DMS114 treated with DMSO at 0.1 percent for 48 hours (cell line): ENCODE measurements at regions not wholly inside any gene's neighbourhood (a gene's known extent, or its start where the extent isn't known, plus 50 kb on each side); places are given as distances from the start of the nearest gene placed in this dataset.

Experiments
- DNase-seq: peaks from one replicate; lab custom pipeline; 2025; ENCODE audit not compliant: unreplicated experiment; lab: John Stamatoyannopoulos, UW

GRCh38 chr2:14220101-14220500 is 412.4 kb upstream of the LRATD1 start:
- no peak for DNase-seq

GRCh38 chr2:14221466-14221865 is 411.1 kb upstream of the LRATD1 start:
- DNase-seq, result no peak

- no peak for DNase-seq
Measured at GRCh38 chr2:14223576-14223975, 408.9 kb upstream of the LRATD1 start.

GRCh38 chr2:14231391-14231898 is 401.1 kb upstream of the LRATD1 start:
- DNase-seq, result no peak

- DNase-seq, result no peak
Measured at GRCh38 chr2:14232217-14232616, 400.3 kb upstream of the LRATD1 start.

GRCh38 chr2:14234911-14235310 is 397.6 kb upstream of the LRATD1 start:
- no peak for DNase-seq

- DNase-seq, result no peak
Measured at GRCh38 chr2:14235667-14236066, 396.9 kb upstream of the LRATD1 start.

- no peak for DNase-seq
Measured at GRCh38 chr2:14237902-14238301, 394.6 kb upstream of the LRATD1 start.

- DNase-seq, result no peak
Measured at GRCh38 chr2:14239605-14240004, 392.9 kb upstream of the LRATD1 start.

- DNase-seq, result no peak
Measured at GRCh38 chr2:14240868-14241267, 391.6 kb upstream of the LRATD1 start.

DNA sequence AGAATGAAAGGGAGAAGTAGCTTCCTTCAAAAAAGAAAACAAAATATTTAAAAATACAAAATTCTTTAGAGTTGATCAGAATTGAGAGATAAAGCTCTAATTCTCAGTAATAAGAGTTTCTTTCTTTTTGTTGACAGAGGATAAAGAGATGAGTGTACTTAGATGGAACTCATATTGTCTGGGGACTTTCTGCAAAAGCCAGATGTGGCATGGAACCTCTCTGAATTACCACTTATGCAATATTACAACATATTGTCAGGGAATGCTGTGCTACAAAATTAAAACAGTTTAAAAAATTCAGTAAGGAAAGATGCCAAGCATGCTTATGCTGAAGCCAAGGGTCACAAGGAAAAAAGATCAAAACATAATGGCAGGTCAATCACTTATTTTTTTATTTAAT is 386.6 kb upstream of the LRATD1 start:
- DNase-seq, result no peak

DNA sequence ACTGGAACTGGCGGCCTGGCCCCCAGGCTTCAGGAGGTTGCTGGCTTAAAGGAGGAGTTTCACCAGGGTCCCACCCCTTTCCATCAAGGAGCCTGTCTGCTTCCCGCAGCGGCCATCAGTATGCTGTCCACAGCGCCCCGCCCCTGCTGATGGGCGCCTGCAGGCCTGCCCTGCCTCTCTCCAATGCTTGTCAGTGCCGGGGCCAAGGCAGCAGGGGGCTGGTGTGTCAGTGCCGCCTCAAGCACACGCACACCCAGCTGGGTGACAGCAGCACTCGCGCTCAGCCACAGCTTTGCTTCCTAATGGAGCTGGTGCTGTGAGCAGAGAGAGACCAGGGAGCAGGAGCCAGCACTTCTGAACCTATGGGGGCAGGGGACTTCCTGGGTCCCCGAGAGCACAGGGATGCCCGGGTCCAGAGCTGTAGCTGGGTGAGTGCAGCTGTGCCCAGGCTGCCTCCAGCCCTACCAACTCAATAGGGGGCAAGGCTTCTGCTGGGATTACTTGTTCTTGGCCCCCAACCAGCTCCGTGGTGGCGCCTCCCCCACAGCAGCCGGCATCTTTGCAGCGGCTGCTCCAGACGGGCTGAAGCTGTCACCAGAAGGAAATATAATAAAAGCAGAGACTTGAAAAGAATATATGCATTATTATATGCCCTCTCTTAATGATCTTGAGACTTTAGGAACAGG is 377.2 kb upstream of the LRATD1 start:
- no peak for DNase-seq

GRCh38 chr2:14256890-14257289 is 375.6 kb upstream of the LRATD1 start:
- DNase-seq, result no peak

DNA sequence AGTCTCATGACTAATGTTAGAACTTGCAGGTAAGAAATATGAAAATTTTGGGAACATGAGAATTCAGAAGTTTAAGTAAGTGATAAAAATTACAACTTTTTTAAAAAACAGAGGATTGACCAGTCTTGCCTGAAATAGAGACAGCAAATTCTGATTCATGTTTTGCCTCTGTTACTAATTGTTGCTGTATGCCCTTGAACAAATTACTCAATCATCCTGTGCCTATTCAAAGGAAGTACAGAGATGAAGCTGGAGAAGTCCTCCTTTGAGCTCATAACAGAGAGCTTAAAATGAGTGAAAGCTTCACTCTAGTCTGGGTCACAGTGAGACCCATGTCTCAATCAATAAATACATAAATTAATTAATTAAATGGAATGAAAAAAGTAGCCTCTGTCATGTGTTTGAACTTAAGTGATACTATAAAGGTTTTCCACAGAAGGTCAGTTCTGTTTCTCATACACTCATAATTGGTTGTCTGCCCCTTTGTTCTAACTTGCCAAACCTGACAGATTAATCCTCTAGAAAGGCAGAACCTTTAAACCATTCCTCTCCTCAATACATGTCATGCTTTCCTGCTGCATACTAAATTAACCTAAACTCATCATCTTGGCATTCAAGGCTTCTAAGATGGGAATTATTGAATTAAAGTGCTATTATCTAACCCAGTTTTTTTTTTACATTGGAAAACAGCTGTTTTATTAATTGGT is 374.6 kb upstream of the LRATD1 start:
- no peak for DNase-seq

DNA sequence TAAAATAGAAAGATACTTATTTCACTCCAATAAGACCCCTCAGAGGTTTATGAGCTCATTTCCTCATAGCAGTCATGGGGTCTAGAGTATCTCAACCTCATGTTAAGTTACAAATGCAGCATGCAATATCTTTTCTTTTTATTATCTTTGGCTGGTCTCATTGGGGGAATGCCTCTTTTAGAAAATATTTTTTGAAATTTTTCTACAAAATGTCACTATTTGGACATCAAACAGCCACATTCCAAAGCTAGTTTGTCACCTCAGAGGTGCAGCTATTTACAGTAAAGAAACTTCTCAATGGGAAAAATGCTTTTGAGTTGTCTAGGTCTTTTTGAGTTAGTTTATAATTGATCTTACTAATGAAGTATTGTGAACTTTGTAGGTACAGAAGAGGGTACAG is 370.7 kb upstream of the LRATD1 start:
- DNase-seq, result no peak

GRCh38 chr2:14263053-14263452 is 369.5 kb upstream of the LRATD1 start:
- DNase-seq, result no peak

DNA sequence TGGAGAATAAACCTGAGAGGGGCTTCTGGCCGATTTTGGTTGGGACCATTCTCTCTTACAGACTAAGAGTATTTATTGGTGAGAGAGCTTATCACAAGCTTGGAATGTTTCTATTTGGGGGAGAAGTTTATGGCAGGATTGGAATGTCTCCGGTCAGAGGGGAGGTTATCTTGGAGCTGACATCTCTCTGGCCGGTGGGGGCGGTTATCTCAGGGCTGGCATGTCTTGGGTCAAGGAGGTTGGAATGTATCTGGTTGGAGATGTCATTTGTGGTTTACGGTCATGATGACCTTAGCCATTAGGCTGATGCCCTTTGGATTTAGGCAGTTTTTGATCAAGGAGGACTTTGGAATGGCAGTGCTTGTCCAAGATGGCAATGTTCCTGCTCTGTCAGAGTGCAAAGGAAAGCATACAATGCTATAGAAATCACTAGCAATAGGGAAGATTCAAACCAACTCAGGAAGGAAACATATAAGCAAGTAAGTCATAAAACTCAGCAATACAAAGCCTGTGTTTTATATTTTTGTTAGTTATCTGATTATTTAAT is 362.4 kb upstream of the LRATD1 start:
- DNase-seq, result no peak

GRCh38 chr2:14272396-14273075 is 360.0 kb upstream of the LRATD1 start:
- no peak for DNase-seq

DNA sequence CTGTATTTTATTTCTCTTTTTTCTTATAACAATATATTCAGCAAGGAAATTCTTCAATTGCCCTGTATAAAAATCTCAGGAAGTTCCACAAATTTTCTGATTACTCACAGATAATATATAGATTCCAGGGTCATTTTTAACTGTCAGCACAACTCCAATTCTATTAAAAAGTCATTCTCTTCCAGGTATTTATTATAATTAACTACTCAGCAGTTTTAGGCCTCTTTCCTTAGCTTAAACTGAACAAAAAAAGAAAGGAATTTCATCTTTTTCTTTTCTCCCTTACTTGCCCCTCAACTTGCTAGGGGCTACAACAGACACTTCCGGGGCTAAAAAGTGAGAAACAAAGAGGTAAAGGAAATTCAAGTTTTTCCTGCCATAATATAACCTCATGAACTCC is 358.9 kb upstream of the LRATD1 start:
- no peak for DNase-seq

GRCh38 chr2:14284244-14284643 is 348.3 kb upstream of the LRATD1 start:
- DNase-seq, result no peak

GRCh38 chr2:14285812-14286211 is 346.7 kb upstream of the LRATD1 start:
- DNase-seq, result no peak

- no peak for DNase-seq
Measured at GRCh38 chr2:14288016-14288415, 344.5 kb upstream of the LRATD1 start.
